ENCODE measurements at regions not wholly inside any gene's neighbourhood (a gene's known extent, or its start where the extent isn't known, plus 50 kb on each side); places are given as distances from the start of the nearest gene placed in this dataset.

- DNase-seq (ENCODE audit: low spot score): no peak
Observed at GRCh38 chr11:127308291-127308690, 307.7 kb upstream of the KIRREL3 start.

- DNase-seq (ENCODE audit: low spot score): no peak
Observed at GRCh38 chr11:127307700-127308099, 307.1 kb upstream of the KIRREL3 start.

GRCh38 chr11:127304634-127305033 lies 304.1 kb upstream of the KIRREL3 start:
- no peak for DNase-seq (ENCODE audit: low spot score)

- no peak for DNase-seq (ENCODE audit: low spot score)
Observed at GRCh38 chr11:127288926-127289325, 288.4 kb upstream of the KIRREL3 start.

GRCh38 chr11:127281534-127281933 lies 281.0 kb upstream of the KIRREL3 start:
- DNase-seq (ENCODE audit: low spot score): no peak

GRCh38 chr11:127275774-127276173 lies 275.2 kb upstream of the KIRREL3 start:
- DNase-seq (ENCODE audit: low spot score): no peak

DNA sequence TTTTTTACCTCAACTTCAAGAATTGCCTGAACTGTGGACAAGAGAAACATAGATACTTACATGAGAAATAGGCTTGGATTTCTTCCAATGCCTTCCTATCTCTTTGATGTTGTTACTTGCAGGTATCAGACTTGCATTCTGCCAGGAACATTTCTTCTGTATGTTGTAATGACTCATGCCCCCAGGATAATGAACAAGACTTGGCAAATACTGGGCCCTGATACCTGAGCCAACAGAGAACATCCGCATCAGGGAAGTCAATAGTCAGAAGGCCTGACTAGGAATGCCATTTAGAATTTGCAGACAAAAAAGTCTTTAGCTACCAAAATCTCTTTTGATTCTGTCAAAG lies 273.7 kb upstream of the KIRREL3 start:
- no peak for DNase-seq (ENCODE audit: low spot score)

DNA sequence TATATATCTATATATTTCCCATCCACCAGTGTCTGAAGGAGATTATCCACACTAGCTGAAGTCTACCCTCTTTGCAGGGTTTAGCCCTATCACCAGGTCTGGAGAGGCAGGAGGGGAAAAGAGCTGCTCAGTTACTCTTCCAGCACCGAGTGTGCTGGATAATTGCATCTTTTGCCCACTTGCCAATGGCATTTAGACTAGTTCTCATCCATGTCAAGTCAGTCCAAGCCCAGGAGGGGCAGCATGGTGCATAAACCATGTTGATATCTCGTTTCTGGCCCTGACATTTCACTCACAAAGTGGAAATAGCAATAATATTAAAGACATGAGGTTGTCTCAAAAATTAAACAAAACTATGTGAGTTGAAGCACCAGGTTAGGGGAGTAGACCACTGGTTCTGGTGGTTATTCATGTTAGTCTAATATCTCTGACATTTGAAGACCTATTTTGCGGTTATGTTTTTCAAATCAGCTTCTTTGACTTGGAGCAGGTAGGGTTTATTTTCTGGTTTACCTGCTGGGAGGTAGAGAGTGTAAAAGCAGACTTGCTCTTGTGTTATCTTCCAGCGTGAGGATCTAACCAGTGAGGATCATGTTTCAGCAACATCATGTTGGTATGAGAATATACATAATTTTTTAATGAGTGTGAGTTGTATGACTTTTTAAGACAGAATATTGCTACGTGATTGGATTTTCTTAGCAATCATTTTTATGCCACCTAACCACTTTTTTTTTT lies 273.2 kb upstream of the KIRREL3 start:
- no peak for DNase-seq (ENCODE audit: low spot score)

- no peak for DNase-seq (ENCODE audit: low spot score)
Observed at GRCh38 chr11:127270851-127271250, 270.3 kb upstream of the KIRREL3 start.

- no peak for DNase-seq (ENCODE audit: low spot score)
Observed at GRCh38 chr11:127269911-127270310, 269.3 kb upstream of the KIRREL3 start.

DNA sequence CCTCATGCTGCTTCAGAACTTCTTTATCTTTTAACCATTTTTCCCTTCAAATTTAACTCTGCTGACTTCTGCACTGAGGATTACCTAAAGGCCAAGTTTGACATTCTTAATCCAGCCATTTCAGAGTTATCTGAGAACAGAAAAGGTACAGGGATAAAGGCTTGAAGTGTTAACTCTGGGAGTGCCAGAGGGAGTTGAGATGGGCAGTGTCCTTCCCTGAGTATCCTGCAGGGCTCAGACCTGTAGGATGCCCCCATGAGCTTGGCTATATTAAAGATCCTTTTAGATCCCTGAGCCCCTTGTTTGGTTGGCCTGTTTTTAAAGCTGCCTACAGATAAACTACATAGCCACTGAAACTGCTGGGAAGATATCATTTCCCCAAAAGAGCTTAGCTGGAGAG lies 268.4 kb upstream of the KIRREL3 start:
- no peak for DNase-seq (ENCODE audit: low spot score)

DNA sequence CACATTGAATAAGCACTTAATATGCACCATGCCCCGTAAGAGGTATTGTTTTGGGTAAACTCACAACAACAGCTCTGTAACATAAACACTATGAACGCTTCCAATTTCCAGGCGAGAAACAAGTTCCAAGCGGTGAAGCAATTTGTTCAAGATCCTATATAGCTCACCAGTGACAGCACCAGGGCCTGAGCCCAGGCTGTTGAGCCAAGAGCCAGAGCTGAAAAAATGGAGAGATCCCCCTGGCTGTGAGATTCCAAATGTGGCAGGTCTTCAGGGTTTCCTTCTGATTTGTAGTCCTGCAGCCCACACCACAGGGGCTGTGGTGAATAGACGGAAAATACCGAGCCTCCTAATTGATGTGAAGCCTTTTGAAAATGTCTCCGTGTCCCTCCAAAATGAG lies 268.0 kb upstream of the KIRREL3 start:
- no peak for DNase-seq (ENCODE audit: low spot score)

- no peak for DNase-seq (ENCODE audit: low spot score)
Observed at GRCh38 chr11:127259102-127259501, 258.5 kb upstream of the KIRREL3 start.

GRCh38 chr11:127255209-127255608 lies 254.6 kb upstream of the KIRREL3 start:
- DNase-seq (ENCODE audit: low spot score): no peak

DNA sequence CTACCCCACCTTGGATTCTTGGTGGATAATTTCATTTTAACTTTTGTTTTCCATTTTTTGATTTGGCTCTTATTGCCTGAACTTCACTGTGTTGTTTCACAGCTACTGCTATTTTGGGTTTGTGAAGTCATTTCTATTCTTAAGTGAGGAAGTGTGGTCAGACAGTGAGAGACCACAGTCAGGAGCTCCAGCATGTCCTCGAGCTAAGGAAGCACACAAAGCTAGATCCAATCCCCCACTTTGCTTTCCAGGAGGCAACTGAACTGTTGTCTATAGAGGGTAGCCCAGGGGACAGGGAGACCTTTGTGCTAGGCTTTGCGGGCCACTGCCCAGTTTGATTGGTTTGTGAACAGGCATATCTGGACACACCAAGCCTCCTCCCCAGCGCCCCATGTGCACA lies 251.8 kb upstream of the KIRREL3 start:
- DNase-seq (ENCODE audit: low spot score): no peak

- DNase-seq (ENCODE audit: low spot score): no peak
Observed at GRCh38 chr11:127249576-127249975, 249.0 kb upstream of the KIRREL3 start.

DNA sequence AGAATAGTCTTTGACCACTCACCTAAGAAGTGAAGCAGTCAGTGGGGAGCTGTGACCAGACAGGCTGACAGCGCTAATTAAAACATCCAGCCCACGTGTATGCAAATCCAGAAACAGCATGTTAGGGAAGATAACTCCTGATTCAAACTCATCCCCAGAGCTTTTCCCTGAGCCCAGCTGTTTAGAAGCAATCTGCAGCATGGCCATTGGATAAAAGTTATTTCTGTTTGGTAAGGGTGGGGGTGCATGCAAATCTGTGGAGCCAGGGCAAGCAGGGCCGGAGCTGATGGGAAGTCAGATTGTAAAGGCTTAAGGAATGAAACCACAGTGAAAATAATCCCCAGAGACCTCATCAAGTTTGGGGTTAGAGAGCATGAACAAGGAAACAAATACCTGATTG lies 247.9 kb upstream of the KIRREL3 start:
- no peak for DNase-seq (ENCODE audit: low spot score)

- DNase-seq (ENCODE audit: low spot score): no peak
Observed at GRCh38 chr11:127247261-127247851, 246.8 kb upstream of the KIRREL3 start.

- no peak for DNase-seq (ENCODE audit: low spot score)
Observed at GRCh38 chr11:127242676-127243075, 242.1 kb upstream of the KIRREL3 start.

GRCh38 chr11:127238321-127238720 lies 237.8 kb upstream of the KIRREL3 start:
- DNase-seq (ENCODE audit: low spot score): no peak

GRCh38 chr11:127236776-127237175 lies 236.2 kb upstream of the KIRREL3 start:
- DNase-seq (ENCODE audit: low spot score): no peak

GRCh38 chr11:127233998-127234397 lies 233.4 kb upstream of the KIRREL3 start:
- no peak for DNase-seq (ENCODE audit: low spot score)

GRCh38 chr11:127230392-127230791 lies 229.8 kb upstream of the KIRREL3 start:
- DNase-seq (ENCODE audit: low spot score): no peak

DNA sequence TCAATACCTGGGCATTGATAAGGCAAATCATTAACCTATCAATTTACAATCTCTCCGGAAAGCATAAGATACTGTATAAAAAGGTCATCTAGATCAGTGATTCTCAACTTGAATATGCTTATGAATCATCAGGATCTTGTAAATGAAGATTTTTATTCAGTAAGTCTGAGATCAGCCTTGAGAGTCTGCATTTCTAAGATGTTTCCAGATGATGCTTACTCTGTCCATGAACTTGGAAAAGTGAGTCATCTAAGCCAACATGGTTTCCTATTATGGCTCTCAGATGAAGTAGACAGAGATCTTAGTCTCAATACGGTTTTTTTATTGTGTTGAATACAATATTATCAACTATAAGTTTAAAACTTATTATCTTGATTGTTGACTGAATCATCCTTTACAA lies 226.4 kb upstream of the KIRREL3 start:
- no peak for DNase-seq (ENCODE audit: low spot score)

Measured in activated CD4-positive, alpha-beta T cell treated with anti-CD3 and anti-CD28 coated beads, Interleukin-2, Interleukin-4, amounts not matched to agents 100 ng/mL and 50 ng/mL, durations not matched to agents 16 hours and 8 hours (primary cell).